GM19468 (cell line): ENCODE measurements at regions not wholly inside any gene's neighbourhood (a gene's known extent, or its start where the extent isn't known, plus 50 kb on each side); places are given as distances from the start of the nearest gene placed in this dataset.
"Not testable (repeated sequence)": the region's sequence is repeated elsewhere in the genome, so short reads cannot be mapped to it uniquely, and the experiment has no call there.

ENCODE experiments used
- ATAC-seq: cut with Tn5 transposase; IDR thresholded peaks from one replicate; pipeline ENCODE4 v1.9.1; 2021; ENCODE audit warnings: mild to moderate bottlenecking, moderate library complexity, moderate number of reproducible peaks; ENCODE audit not compliant: unreplicated experiment; ENCODE audit errors: extremely low read depth

- no peak for ATAC-seq
Observed at GRCh38 chr12:131380965-131381705, 329.8 kb upstream of the SFSWAP start.

- ATAC-seq = no peak
Observed at GRCh38 chr12:131381716-131382430, 329.0 kb upstream of the SFSWAP start.

GRCh38 chr12:131383291-131383690, 327.6 kb upstream of the SFSWAP start:
- no peak for ATAC-seq

GRCh38 chr12:131383741-131384543, 326.9 kb upstream of the SFSWAP start:
- no peak for ATAC-seq

- no peak for ATAC-seq
Observed at GRCh38 chr12:131384544-131384855, 326.4 kb upstream of the SFSWAP start.

- ATAC-seq = no peak
Observed at GRCh38 chr12:131385313-131386166, 325.4 kb upstream of the SFSWAP start.

- no peak for ATAC-seq
Observed at GRCh38 chr12:131386167-131386521, 324.7 kb upstream of the SFSWAP start.

- no peak for ATAC-seq
Observed at GRCh38 chr12:131386781-131387180, 324.1 kb upstream of the SFSWAP start.

- ATAC-seq = no peak
Observed at GRCh38 chr12:131387281-131388163, 323.4 kb upstream of the SFSWAP start.

GRCh38 chr12:131388164-131389053, 322.5 kb upstream of the SFSWAP start:
- ATAC-seq = not testable (repeated sequence)

- no peak for ATAC-seq
Observed at GRCh38 chr12:131389054-131390013, 321.6 kb upstream of the SFSWAP start.

GRCh38 chr12:131390412-131391334, 320.2 kb upstream of the SFSWAP start:
- no peak for ATAC-seq

- no peak for ATAC-seq
Observed at GRCh38 chr12:131391399-131391798, 319.5 kb upstream of the SFSWAP start.

- not testable (repeated sequence) for ATAC-seq
Observed at GRCh38 chr12:131394752-131395151, 316.1 kb upstream of the SFSWAP start.

GRCh38 chr12:131395209-131395684, 315.6 kb upstream of the SFSWAP start:
- not testable (repeated sequence) for ATAC-seq

- ATAC-seq = no peak
Observed at GRCh38 chr12:131395971-131396573, 314.8 kb upstream of the SFSWAP start.
